ENCODE measurements at regions not wholly inside any gene's neighbourhood (a gene's known extent, or its start where the extent isn't known, plus 50 kb on each side); places are given as distances from the start of the nearest gene placed in this dataset.

- TF ChIP-seq, protein P1, sequence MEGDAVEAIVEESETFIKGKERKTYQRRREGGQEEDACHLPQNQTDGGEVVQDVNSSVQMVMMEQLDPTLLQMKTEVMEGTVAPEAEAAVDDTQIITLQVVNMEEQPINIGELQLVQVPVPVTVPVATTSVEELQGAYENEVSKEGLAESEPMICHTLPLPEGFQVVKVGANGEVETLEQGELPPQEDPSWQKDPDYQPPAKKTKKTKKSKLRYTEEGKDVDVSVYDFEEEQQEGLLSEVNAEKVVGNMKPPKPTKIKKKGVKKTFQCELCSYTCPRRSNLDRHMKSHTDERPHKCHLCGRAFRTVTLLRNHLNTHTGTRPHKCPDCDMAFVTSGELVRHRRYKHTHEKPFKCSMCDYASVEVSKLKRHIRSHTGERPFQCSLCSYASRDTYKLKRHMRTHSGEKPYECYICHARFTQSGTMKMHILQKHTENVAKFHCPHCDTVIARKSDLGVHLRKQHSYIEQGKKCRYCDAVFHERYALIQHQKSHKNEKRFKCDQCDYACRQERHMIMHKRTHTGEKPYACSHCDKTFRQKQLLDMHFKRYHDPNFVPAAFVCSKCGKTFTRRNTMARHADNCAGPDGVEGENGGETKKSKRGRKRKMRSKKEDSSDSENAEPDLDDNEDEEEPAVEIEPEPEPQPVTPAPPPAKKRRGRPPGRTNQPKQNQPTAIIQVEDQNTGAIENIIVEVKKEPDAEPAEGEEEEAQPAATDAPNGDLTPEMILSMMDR (conservative IDR thresholded peaks at IDR 0.05; ENCODE audit: low read depth in 2 of 2) = no peak
- no peak for TF ChIP-seq EZH2 (IDR thresholded peaks at IDR 0.05; ENCODE audit: low read depth, unreplicated experiment)
- no peak for TF ChIP-seq POLR2AphosphoS5 (IDR thresholded peaks at IDR 0.05; ENCODE audit: low read depth)
- TF ChIP-seq, protein P2, sequence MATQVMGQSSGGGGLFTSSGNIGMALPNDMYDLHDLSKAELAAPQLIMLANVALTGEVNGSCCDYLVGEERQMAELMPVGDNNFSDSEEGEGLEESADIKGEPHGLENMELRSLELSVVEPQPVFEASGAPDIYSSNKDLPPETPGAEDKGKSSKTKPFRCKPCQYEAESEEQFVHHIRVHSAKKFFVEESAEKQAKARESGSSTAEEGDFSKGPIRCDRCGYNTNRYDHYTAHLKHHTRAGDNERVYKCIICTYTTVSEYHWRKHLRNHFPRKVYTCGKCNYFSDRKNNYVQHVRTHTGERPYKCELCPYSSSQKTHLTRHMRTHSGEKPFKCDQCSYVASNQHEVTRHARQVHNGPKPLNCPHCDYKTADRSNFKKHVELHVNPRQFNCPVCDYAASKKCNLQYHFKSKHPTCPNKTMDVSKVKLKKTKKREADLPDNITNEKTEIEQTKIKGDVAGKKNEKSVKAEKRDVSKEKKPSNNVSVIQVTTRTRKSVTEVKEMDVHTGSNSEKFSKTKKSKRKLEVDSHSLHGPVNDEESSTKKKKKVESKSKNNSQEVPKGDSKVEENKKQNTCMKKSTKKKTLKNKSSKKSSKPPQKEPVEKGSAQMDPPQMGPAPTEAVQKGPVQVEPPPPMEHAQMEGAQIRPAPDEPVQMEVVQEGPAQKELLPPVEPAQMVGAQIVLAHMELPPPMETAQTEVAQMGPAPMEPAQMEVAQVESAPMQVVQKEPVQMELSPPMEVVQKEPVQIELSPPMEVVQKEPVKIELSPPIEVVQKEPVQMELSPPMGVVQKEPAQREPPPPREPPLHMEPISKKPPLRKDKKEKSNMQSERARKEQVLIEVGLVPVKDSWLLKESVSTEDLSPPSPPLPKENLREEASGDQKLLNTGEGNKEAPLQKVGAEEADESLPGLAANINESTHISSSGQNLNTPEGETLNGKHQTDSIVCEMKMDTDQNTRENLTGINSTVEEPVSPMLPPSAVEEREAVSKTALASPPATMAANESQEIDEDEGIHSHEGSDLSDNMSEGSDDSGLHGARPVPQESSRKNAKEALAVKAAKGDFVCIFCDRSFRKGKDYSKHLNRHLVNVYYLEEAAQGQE (IDR thresholded peaks at IDR 0.05; ENCODE audit: unreplicated experiment) = no peak
- TF ChIP-seq, protein P3, sequence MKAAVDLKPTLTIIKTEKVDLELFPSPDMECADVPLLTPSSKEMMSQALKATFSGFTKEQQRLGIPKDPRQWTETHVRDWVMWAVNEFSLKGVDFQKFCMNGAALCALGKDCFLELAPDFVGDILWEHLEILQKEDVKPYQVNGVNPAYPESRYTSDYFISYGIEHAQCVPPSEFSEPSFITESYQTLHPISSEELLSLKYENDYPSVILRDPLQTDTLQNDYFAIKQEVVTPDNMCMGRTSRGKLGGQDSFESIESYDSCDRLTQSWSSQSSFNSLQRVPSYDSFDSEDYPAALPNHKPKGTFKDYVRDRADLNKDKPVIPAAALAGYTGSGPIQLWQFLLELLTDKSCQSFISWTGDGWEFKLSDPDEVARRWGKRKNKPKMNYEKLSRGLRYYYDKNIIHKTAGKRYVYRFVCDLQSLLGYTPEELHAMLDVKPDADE (IDR thresholded peaks at IDR 0.05) = no peak
- TF ChIP-seq CREB1 (CRISPR knock-in tag; IDR thresholded peaks at IDR 0.05; ENCODE audit: low read depth) = no peak
- TF ChIP-seq EZH2phosphoT487 (IDR thresholded peaks at IDR 0.05; ENCODE audit: unreplicated experiment) = no peak
Observed at GRCh38 chr3:72280876-72281275, 495.9 kb upstream of the PROK2 start.
